ENCODE measurements at regions not wholly inside any gene's neighbourhood (a gene's known extent, or its start where the extent isn't known, plus 50 kb on each side); places are given as distances from the start of the nearest gene placed in this dataset.

DNA sequence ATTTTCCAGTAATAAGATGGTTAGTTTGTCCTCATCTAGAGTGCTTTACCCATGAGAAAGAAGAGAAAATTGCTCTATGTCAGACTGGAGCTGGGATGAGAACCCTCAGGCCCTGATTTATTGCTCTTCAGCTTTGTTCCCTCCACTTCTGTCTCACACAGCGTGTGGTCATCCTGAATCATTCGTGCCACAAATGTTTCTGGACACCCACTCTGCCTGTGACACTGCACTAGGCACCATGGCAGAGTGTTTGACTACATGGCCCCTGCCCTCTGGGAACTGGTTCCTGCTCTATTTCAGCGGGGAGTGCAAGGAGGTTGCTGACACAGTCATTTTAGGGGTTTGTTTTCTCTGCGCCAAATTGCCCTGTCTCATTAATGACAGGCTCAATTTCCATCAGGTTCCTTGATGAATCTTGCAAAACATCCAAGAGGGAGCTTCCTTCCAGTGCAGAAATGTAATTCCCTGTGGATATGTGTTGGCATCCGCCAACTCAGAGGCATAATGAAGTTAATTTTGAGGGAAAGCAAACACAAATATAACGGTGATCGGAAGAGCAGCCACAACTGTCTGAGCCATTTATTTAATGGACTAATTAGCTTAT lies 207.5 kb downstream of the CLIC5 start:
- H3K4me3 Mint-ChIP-seq: no peak overlapping the region
- H3K9me3 Mint-ChIP-seq: no peaks in the 10 kb centered on the region
- CTCF ChIA-PET: no interaction called here
- DNase-seq: no peak
- POLR2A ChIA-PET: no interaction called here
- no peak overlapping the region for H3K27ac Mint-ChIP-seq
- peaks cover 10% of the 10 kb centered on the region for H3K4me1 Mint-ChIP-seq
- H3K36me3 Mint-ChIP-seq (ENCODE audit: low read depth): peaks cover 8% of the 10 kb centered on the region
- no peaks in the 10 kb centered on the region for H3K27me3 Mint-ChIP-seq

DNA sequence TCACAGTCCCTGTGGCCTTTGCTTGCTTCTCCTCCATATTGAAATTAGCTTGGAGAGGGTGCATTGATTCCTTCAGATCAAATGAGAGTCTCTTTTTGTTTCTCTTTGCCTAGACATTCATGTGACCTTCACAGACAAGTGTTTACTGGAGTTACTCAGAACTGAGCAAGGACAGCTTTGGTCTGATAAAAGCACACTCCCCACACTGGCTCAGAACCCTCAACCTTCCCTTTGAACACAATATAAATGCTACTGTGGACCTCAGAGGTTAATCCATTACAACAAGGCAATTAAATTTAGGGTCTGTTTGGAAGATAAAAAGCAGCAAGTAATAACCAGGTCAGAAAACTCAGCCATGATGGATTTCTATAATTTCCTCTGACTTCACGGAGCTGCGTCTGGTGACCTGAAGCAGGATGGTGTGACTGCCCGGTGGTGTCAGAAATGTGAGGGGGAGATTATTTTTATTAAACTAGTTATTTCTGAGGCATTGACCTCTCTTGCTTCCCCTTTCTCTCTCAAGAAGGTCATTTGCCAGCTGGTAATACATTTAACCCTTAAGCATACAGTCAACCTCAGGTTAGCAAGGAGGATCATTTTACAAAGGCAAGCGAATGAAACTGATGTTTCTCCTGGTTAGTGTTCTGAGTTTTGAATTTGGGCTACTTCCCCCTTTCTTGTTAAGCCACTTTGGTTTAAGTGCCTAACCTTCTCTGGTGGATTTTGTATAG lies 208.2 kb downstream of the CLIC5 start:
- CTCF ChIA-PET: no interaction called here
- POLR2A ChIA-PET: no interaction called here
- H3K4me3 Mint-ChIP-seq: no peak overlapping the region
- H3K27me3 Mint-ChIP-seq: no peaks in the 10 kb centered on the region
- no peak overlapping the region for H3K27ac Mint-ChIP-seq
- no peaks in the 10 kb centered on the region for H3K9me3 Mint-ChIP-seq
- DNase-seq: no peak
- peaks cover 8% of the 10 kb centered on the region for H3K36me3 Mint-ChIP-seq (ENCODE audit: low read depth)
- H3K4me1 Mint-ChIP-seq: peaks cover 11% of the 10 kb centered on the region

DNA sequence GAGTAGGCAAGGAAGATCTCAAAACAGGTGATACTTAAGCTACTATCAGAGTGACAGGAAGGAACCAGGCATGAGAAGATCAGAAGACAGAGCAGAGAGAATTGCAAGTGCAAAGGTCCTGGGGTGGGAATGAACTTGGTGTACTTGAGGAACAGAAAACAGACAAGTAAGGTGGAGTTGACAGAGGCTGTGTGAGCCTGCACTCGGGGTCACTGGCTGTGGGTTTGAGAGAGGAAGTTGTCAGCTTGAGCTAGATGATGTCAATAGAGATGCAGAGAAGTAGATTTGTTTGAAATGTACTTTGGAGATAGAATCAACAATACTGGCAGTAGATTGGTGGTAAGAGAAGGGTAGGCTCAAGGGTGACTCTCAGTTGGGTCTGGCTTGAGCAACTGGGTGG lies 209.5 kb downstream of the CLIC5 start:
- ChIA-PET POLR2A (interaction anchor here (0.7 kb wide), 1 partner anchor 68 kb away, joined by 3 read pairs; no protein-coding TSS in a partner anchor), CTCF (interaction anchor here (1.4 kb wide), 1 partner anchor 25 kb away, joined by 3 read pairs; no protein-coding TSS in a partner anchor)
- Mint-ChIP-seq H3K9me3 (no peaks in the 10 kb centered on the region), H3K4me1 (peaks cover 24% of the 10 kb centered on the region), H3K27ac (no peak overlapping the region), H3K4me3 (no peak overlapping the region), H3K27me3 (no peaks in the 10 kb centered on the region), H3K36me3 (ENCODE audit: low read depth) (peaks cover 7% of the 10 kb centered on the region)
- DNase-seq: no peak

DNA sequence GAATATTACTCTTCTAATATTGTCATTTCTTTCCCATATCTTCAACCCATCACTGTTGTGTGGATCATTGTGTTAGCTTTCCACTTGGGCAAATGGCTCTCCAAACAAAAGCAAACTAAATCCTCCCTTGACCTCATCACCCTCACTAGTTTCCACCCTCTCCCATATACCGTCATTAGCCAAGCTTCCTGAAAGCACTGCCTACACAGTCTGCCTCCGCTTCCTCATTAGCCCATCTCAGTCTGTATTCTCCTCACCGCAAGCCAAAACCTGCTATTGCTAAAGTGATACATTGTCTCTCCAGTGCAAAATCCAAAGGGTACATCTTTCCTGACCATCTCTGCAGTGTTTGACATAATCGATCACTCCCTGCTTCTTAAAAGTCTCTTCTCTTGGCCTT lies 212.6 kb downstream of the CLIC5 start:
- Mint-ChIP-seq H3K9me3 (no peaks in the 10 kb centered on the region), H3K36me3 (ENCODE audit: low read depth) (peaks cover 4% of the 10 kb centered on the region), H3K4me3 (no peak overlapping the region), H3K27me3 (no peaks in the 10 kb centered on the region), H3K4me1 (peaks cover 25% of the 10 kb centered on the region), H3K27ac (no peak overlapping the region)
- ChIA-PET CTCF (no interaction called here), POLR2A (interaction anchor here (1.1 kb wide), 1 partner anchor 19 kb away, joined by 3 read pairs; no protein-coding TSS in a partner anchor)
- DNase-seq: no peak

DNA sequence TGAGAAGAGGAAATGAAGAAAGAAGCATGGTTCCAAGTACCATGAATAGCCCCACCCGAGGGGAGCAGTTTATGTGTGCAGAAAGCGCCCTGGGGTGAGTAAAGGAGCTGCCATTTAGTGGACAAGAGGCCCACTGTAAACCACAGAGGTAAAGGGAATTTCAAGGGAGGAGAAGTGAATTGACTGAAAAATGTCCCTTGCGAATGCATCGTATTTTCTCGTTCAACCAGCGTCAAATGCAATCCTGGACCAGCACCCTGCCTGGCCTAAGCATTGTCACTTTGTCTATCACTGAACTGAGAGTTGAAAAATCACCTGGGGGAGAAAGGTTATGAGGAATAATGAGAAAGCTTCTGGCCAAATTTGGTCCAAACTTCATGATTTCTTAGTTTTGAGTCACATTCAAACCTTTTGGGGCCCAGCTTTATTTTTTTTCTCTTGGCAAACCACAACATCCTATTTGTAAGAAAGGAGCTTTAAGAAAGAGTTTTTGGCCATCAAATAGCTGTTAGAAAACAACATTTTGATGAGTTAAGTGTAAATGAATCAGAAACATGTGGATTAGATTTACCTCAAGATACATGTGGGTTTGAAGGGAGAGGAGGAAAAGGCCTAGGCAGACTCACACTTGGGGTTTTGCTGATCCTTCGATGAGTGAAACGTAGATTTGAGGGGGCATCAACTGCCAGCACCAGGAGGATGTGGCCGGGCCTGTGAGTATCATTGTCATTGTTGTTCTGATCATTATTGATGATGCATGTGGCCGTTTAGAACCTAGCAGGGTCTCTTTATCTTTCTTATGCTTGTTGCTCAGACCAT lies 214.0 kb downstream of the CLIC5 start:
- ChIA-PET POLR2A (interaction anchor here (0.7 to 1.5 kb wide), 10 partner anchors 12 to 378 kb away, joined by 3 to 8 read pairs (median 4); no protein-coding TSS in a partner anchor), CTCF (interaction anchor here (0.9 to 1.0 kb wide), 4 partner anchors 19 to 380 kb away, joined by 3 to 4 read pairs (median 3); no protein-coding TSS in a partner anchor)
- Mint-ChIP-seq H3K27ac (no peak overlapping the region), H3K36me3 (ENCODE audit: low read depth) (peaks cover 4% of the 10 kb centered on the region), H3K4me3 (no peak overlapping the region), H3K9me3 (no peaks in the 10 kb centered on the region), H3K27me3 (no peaks in the 10 kb centered on the region), H3K4me1 (peaks cover 25% of the 10 kb centered on the region)
- peak; percentile 72 for DNase-seq

DNA sequence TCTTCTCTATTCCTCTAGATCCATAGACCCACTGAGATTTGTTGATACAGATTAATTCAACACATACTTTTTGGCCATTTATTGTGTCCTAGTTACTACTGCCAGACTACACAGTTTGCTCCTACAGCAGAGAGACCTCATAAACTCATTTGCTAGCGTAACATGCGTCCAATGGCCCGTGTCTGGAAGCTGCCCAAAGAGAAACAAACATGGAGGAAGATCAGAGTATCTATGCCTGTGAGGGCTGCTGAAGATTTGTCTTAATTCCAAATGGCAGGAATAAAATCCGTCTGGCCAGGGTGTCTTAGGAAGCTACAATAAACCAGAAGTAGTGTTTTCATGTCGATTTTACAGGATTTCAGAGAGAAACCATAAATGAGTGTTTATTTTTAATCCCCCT lies 214.7 kb downstream of the CLIC5 start:
- no peak for DNase-seq
- ChIA-PET CTCF (interaction anchor here (0.5 to 1.0 kb wide), 3 partner anchors 121 to 136 kb away, joined by 3 read pairs; no protein-coding TSS in a partner anchor), POLR2A (interaction anchor here (1.1 to 1.5 kb wide), 4 partner anchors 29 to 377 kb away, joined by 3 to 8 read pairs (median 4); no protein-coding TSS in a partner anchor)
- H3K4me1 Mint-ChIP-seq: peaks cover 25% of the 10 kb centered on the region
- H3K27ac Mint-ChIP-seq: no peak overlapping the region
- H3K36me3 Mint-ChIP-seq (ENCODE audit: low read depth): peaks cover 4% of the 10 kb centered on the region
- no peaks in the 10 kb centered on the region for H3K27me3 Mint-ChIP-seq
- H3K9me3 Mint-ChIP-seq: no peaks in the 10 kb centered on the region
- no peak overlapping the region for H3K4me3 Mint-ChIP-seq

DNA sequence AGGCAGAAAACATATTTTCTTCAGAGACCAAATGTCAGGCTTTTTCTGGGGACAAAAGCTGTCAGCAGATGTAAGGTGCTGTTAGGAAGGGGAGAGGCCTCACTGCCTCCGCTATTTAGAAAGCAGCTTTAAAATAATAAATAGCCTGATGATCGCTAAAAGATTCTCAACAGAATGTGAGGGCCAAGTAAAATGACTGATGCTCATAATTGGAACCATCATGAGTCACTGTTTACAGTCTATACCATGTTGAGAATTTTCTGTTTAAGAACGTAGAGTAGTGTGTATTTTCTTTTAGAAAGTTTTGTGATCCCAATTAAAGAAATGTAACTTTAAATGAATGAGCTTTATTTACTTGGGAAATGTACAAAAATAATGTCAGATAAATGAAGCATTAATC lies 220.0 kb downstream of the CLIC5 start:
- Mint-ChIP-seq H3K4me3 (no peak overlapping the region), H3K9me3 (peaks cover 4% of the 10 kb centered on the region), H3K36me3 (ENCODE audit: low read depth) (peaks cover 11% of the 10 kb centered on the region), H3K27me3 (no peaks in the 10 kb centered on the region), H3K4me1 (peaks cover 15% of the 10 kb centered on the region), H3K27ac (no peak overlapping the region)
- POLR2A ChIA-PET: interaction anchor here (0.8 kb wide), 1 partner anchor 125 kb away, joined by 3 read pairs; no protein-coding TSS in a partner anchor
- no peak for DNase-seq
- CTCF ChIA-PET: no interaction called here

DNA sequence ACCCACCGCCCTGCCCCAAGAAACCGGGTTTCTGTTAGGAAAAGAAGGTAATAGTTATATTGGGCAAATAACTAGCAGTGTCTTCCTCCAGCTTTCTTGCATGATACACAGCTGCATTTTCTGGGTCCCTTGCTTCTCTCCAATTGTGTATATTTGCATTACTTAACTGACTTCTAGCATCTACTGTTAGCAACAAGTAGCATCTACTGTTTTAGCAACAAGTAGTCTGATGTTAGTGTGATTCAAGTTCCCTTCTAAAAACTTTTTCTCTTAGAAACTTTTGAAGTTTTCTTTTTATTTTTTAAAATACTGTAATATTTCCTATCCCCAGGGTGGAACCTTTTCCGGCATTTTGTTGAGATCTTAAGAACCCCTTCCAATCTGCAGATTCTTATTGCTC lies 221.2 kb downstream of the CLIC5 start:
- Mint-ChIP-seq H3K4me3 (no peak overlapping the region), H3K36me3 (ENCODE audit: low read depth) (peaks cover 11% of the 10 kb centered on the region), H3K9me3 (peaks cover 6% of the 10 kb centered on the region), H3K4me1 (peaks cover 10% of the 10 kb centered on the region), H3K27ac (no peak overlapping the region), H3K27me3 (no peaks in the 10 kb centered on the region)
- POLR2A ChIA-PET: no interaction called here
- CTCF ChIA-PET: no interaction called here
- DNase-seq: no peak

DNA sequence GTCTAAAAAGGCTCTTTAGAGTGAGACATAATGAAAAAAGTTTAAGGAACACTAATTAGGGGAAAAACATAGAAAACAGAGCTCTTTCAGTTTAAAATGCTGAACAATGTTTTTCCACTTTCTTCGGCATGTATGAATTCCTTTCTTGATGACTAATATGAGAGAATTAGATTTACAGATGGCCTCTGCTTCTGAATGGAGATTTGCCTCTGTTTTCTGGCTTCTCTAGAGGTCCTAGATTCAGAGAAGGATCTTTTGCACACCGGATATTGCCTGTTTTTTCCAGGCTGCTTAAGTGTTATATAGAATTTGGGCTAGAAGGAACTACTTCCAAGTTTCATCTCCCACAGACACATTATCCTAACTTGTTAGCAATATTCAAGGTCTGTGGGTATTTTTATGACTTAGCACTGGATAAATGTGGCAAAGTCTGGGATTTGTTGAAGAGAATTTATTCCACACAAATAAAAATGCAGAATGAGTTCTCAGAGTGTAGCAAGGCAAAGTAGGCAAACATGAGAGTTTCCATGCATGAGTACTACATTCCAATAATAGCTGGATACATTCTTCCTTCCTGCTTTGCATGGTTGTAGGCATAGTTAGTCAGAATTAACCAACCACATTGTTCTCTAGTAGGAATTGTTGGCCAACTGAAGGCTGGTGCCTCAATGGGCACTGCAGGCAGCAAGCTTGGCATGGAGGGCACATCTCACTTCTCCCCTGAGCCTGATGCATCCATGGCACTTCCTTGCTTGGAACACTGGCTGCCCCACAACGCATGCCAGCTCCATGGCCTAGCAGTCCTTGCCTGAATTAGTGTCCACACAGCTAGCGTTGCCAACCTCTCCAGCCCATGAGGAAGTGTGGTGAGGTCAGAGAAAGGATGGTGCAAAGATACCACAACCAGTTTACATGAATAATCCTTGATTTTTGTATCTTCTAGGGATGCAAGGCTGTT lies 224.2 kb downstream of the CLIC5 start:
- no peaks in the 10 kb centered on the region for H3K27me3 Mint-ChIP-seq
- no peak overlapping the region for H3K27ac Mint-ChIP-seq
- H3K36me3 Mint-ChIP-seq (ENCODE audit: low read depth): peaks cover 7% of the 10 kb centered on the region
- H3K4me1 Mint-ChIP-seq: peaks cover 10% of the 10 kb centered on the region
- H3K9me3 Mint-ChIP-seq: peaks cover 6% of the 10 kb centered on the region
- no peak overlapping the region for H3K4me3 Mint-ChIP-seq
- DNase-seq: no peak
- CTCF ChIA-PET: no interaction called here
- POLR2A ChIA-PET: no interaction called here

DNA sequence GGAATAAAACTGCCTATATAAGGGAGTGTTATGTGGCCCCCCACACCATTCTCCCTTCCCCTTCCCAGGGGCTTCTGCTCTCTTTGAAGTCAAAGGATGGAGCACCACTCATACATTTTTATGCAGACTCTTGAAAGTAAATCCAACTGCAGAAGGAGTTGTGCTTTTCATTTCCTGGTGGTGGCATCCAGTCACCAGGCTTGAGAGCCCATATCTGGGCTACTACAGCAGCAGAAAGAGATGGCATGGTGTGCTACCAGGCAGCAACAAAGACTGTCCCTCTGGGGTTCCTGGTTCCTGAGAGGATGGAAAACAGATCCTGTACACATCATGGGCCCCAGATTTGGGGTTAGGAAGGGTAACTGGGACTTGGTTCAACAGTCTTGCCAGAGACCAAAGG lies 226.4 kb downstream of the CLIC5 start:
- Mint-ChIP-seq H3K9me3 (peaks cover 6% of the 10 kb centered on the region), H3K4me3 (no peak overlapping the region), H3K36me3 (ENCODE audit: low read depth) (peaks cover 4% of the 10 kb centered on the region), H3K27ac (no peak overlapping the region), H3K27me3 (peaks cover 3% of the 10 kb centered on the region), H3K4me1 (peaks cover 8% of the 10 kb centered on the region)
- ChIA-PET POLR2A (no interaction called here), CTCF (interaction anchor here (2.7 kb wide), 1 partner anchor 133 kb away, joined by 6 read pairs; no protein-coding TSS in a partner anchor)
- no peak for DNase-seq

DNA sequence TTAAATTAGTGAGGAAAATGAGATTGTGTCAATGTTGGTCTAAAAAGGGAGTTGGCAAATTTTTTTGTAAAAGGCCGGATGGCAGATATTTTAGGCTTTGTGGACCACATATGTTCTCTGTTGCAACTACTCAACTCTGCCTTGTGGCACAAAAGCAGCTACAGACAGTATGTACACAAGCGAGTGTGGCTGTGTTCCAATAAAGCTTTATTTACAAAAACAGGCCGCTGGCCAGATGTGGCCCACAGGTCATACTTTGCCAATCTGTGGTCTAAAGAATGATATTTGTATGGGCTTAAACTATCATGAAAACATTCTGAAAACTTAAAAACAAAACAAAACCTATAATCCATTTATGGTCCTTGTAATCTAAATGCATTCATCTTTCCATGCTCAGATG lies 228.3 kb downstream of the CLIC5 start:
- POLR2A ChIA-PET: no interaction called here
- DNase-seq: no peak
- CTCF ChIA-PET: no interaction called here
- no peak overlapping the region for H3K27ac Mint-ChIP-seq
- peaks cover 2% of the 10 kb centered on the region for H3K36me3 Mint-ChIP-seq (ENCODE audit: low read depth)
- no peak overlapping the region for H3K4me3 Mint-ChIP-seq
- peaks cover 6% of the 10 kb centered on the region for H3K9me3 Mint-ChIP-seq
- H3K27me3 Mint-ChIP-seq: peaks cover 3% of the 10 kb centered on the region
- H3K4me1 Mint-ChIP-seq: peaks cover 4% of the 10 kb centered on the region

DNA sequence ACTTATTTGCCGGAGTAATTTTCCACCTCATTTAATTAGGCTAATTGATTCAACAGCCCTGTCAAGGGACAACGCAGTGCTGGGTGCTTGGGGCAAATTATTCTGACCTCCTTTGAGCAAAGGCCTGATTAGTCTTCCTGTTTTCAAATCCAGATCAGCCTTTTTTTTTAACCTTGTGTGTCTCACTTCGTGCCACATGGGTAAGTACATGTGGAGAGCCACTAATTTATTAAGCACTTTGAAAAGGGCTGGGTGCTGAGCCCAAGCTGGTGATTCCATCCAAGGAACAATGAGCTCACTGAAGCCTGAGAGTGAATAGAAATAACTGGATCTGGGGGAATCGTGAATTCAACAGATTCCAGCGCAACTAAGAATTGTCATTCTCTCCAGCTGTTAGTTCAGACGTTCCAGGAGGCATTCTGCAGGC lies 229.3 kb downstream of the CLIC5 start:
- no peak for DNase-seq
- ChIA-PET POLR2A (no interaction called here), CTCF (no interaction called here)
- H3K27ac Mint-ChIP-seq: no peak overlapping the region
- no peak overlapping the region for H3K4me3 Mint-ChIP-seq
- no peaks in the 10 kb centered on the region for H3K36me3 Mint-ChIP-seq (ENCODE audit: low read depth)
- H3K4me1 Mint-ChIP-seq: peaks cover 4% of the 10 kb centered on the region
- H3K27me3 Mint-ChIP-seq: peaks cover 3% of the 10 kb centered on the region
- H3K9me3 Mint-ChIP-seq: peaks cover 4% of the 10 kb centered on the region
